Posterior vena cava (tissue), 2 donors: ENCODE measurements at regions not wholly inside any gene's neighbourhood (a gene's known extent, or its start where the extent isn't known, plus 50 kb on each side); places are given as distances from the start of the nearest gene placed in this dataset.

Source experiments
- DNase-seq: peaks from one replicate; pipeline ENCODE4 v3.0.0-alpha.2; 2020; ENCODE audit warnings: low spot score
- intact Hi-C, 2 donors: fragments of 100-400 bp; cut with DNase I; formaldehyde crosslinking; loops; one replicate each; pipeline versions ENCODE4 v1.14.1 to v1.14.2; 2022 to 2023
- donor health status: DM: yes; HTN: yes; CAD: no.
- donor health status: DM: yes; HTN: yes; CAD: no.

GRCh38 chr6:21648475-21649050 is 55.0 kb downstream of the SOX4 start:
- no peak for DNase-seq
- intact Hi-C loops: no loop called here

GRCh38 chr6:21653323-21653722 is 59.8 kb downstream of the SOX4 start:
- DNase-seq: no peak
- intact Hi-C loops: no loop called here

GRCh38 chr6:21653905-21654304 is 60.4 kb downstream of the SOX4 start:
- no peak for DNase-seq
- intact Hi-C loops: no loop called here

- intact Hi-C loops: no loop called here
Measured at GRCh38 chr6:21654361-21654760, 60.8 kb downstream of the SOX4 start.

GRCh38 chr6:21663966-21664313 is 70.4 kb downstream of the SOX4 start:
- DNase-seq: no peak
- intact Hi-C loops: no loop called here

More at GRCh38 chr6:21654361-21654760, 60.8 kb downstream of the SOX4 start:
- DNase-seq: no peak

- DNase-seq: no peak
- intact Hi-C loops: no loop called here
Measured at GRCh38 chr6:21664314-21665109, 71.0 kb downstream of the SOX4 start.

GRCh38 chr6:21665110-21665391 is 71.5 kb downstream of the SOX4 start:
- intact Hi-C loops: no loop called here

GRCh38 chr6:21665392-21666200 is 72.0 kb downstream of the SOX4 start:
- intact Hi-C loops: no loop called here
- no peak for DNase-seq

More at GRCh38 chr6:21665110-21665391, 71.5 kb downstream of the SOX4 start:
- DNase-seq: no peak

GRCh38 chr6:21666201-21666691 is 72.7 kb downstream of the SOX4 start:
- no peak for DNase-seq
- intact Hi-C loops: no loop called here

- intact Hi-C loops: no loop called here
- no peak for DNase-seq
Measured at GRCh38 chr6:21666853-21667681, 73.5 kb downstream of the SOX4 start.

- intact Hi-C loops: no loop called here
Measured at GRCh38 chr6:21668795-21669194, 75.2 kb downstream of the SOX4 start.

GRCh38 chr6:21676769-21677168 is 83.2 kb downstream of the SOX4 start:
- DNase-seq: no peak
- intact Hi-C loops: no loop called here

More at GRCh38 chr6:21668795-21669194, 75.2 kb downstream of the SOX4 start:
- no peak for DNase-seq

GRCh38 chr6:21678990-21679389 is 85.4 kb downstream of the SOX4 start:
- intact Hi-C loops: no loop called here
- DNase-seq: no peak

GRCh38 chr6:21679761-21680265 is 86.3 kb downstream of the SOX4 start:
- intact Hi-C loops: no loop called here
- no peak for DNase-seq

- intact Hi-C loops: no loop called here
- no peak for DNase-seq
Measured at GRCh38 chr6:21680611-21681010, 87.1 kb downstream of the SOX4 start.

- intact Hi-C loops: no loop called here
- no peak for DNase-seq
Measured at GRCh38 chr6:21690489-21690888, 96.9 kb downstream of the SOX4 start.

- DNase-seq: no peak
- intact Hi-C loops: no loop called here
Measured at GRCh38 chr6:21691685-21692346, 98.3 kb downstream of the SOX4 start.

- intact Hi-C loops: no loop called here
- no peak for DNase-seq
Measured at GRCh38 chr6:21692721-21693120, 99.2 kb downstream of the SOX4 start.

- intact Hi-C loops: no loop called here
- no peak for DNase-seq
Measured at GRCh38 chr6:21694168-21694567, 100.6 kb downstream of the SOX4 start.
